ENCODE measurements at regions not wholly inside any gene's neighbourhood (a gene's known extent, or its start where the extent isn't known, plus 50 kb on each side); places are given as distances from the start of the nearest gene placed in this dataset.
"Not testable (repeated sequence)": the region's sequence is repeated elsewhere in the genome, so short reads cannot be mapped to it uniquely, and the experiment has no call there.

GRCh38 chr12:92402415-92402814, 256.8 kb upstream of the BTG1 start:
- TF ChIP-seq TAF1 (IDR thresholded peaks at IDR 0.05; ENCODE audit: borderline replicate concordance, low read depth, low read length), result no peak
- no peak for TF ChIP-seq POLR2A (IDR thresholded peaks at IDR 0.05; ENCODE audit: low read depth, low read length)
- no peak for DNase-seq (ENCODE audit: insufficient read length)
- FAIRE-seq, result no peak

GRCh38 chr12:92400006-92400405, 254.4 kb upstream of the BTG1 start:
- peak; percentile 84 for FAIRE-seq

GRCh38 chr12:92398565-92399309, 253.1 kb upstream of the BTG1 start:
- TF ChIP-seq POLR2A (IDR thresholded peaks at IDR 0.05; ENCODE audit: low read depth, low read length) (no peak), TAF1 (IDR thresholded peaks at IDR 0.05; ENCODE audit: borderline replicate concordance, low read depth, low read length) (no peak), POLR2AphosphoS5 (IDR thresholded peaks at IDR 0.05; ENCODE audit: low read depth, low read length) (no peak)
- FAIRE-seq, result peak; percentile 77

More at GRCh38 chr12:92400006-92400405, 254.4 kb upstream of the BTG1 start:
- DNase-seq (ENCODE audit: insufficient read length), result no peak
- no peak for TF ChIP-seq POLR2AphosphoS5 (IDR thresholded peaks at IDR 0.05; ENCODE audit: low read depth, low read length)
- TF ChIP-seq TAF1 (IDR thresholded peaks at IDR 0.05; ENCODE audit: borderline replicate concordance, low read depth, low read length), result no peak
- no peak for TF ChIP-seq POLR2A (IDR thresholded peaks at IDR 0.05; ENCODE audit: low read depth, low read length)

GRCh38 chr12:92396647-92397252, 251.1 kb upstream of the BTG1 start:
- TF ChIP-seq TAF1 (IDR thresholded peaks at IDR 0.05; ENCODE audit: borderline replicate concordance, low read depth, low read length) (no peak), POLR2A (IDR thresholded peaks at IDR 0.05; ENCODE audit: low read depth, low read length) (no peak), POLR2AphosphoS5 (IDR thresholded peaks at IDR 0.05; ENCODE audit: low read depth, low read length) (no peak)
- no peak for DNase-seq (ENCODE audit: insufficient read length)
- FAIRE-seq, result no peak

More at GRCh38 chr12:92398565-92399309, 253.1 kb upstream of the BTG1 start:
- DNase-seq (ENCODE audit: insufficient read length), result no peak

- DNase-seq (ENCODE audit: insufficient read length), result no peak
- no peak for FAIRE-seq
- TF ChIP-seq POLR2AphosphoS5 (IDR thresholded peaks at IDR 0.05; ENCODE audit: low read depth, low read length) (no peak), TAF1 (IDR thresholded peaks at IDR 0.05; ENCODE audit: borderline replicate concordance, low read depth, low read length) (no peak), POLR2A (IDR thresholded peaks at IDR 0.05; ENCODE audit: low read depth, low read length) (no peak)
These were observed 249.7 kb upstream of the BTG1 start for GRCh38 chr12:92395322-92395721.

GRCh38 chr12:92394895-92395294, 249.2 kb upstream of the BTG1 start:
- DNase-seq (ENCODE audit: insufficient read length) (no peak), FAIRE-seq (no peak)
- TF ChIP-seq POLR2A (IDR thresholded peaks at IDR 0.05; ENCODE audit: low read depth, low read length) (no peak), POLR2AphosphoS5 (IDR thresholded peaks at IDR 0.05; ENCODE audit: low read depth, low read length) (no peak), TAF1 (IDR thresholded peaks at IDR 0.05; ENCODE audit: borderline replicate concordance, low read depth, low read length) (no peak)

GRCh38 chr12:92393504-92393903, 247.9 kb upstream of the BTG1 start:
- FAIRE-seq (no peak), DNase-seq (ENCODE audit: insufficient read length) (no peak)
- no peak for TF ChIP-seq POLR2AphosphoS5 (IDR thresholded peaks at IDR 0.05; ENCODE audit: low read depth, low read length)
- TF ChIP-seq POLR2A (IDR thresholded peaks at IDR 0.05; ENCODE audit: low read depth, low read length), result no peak
- TF ChIP-seq TAF1 (IDR thresholded peaks at IDR 0.05; ENCODE audit: borderline replicate concordance, low read depth, low read length), result no peak

GRCh38 chr12:92391726-92392125, 246.1 kb upstream of the BTG1 start:
- FAIRE-seq; DNase-seq (ENCODE audit: insufficient read length): not testable (repeated sequence)

- TF ChIP-seq POLR2A (IDR thresholded peaks at IDR 0.05; ENCODE audit: low read depth, low read length) (no peak), TAF1 (IDR thresholded peaks at IDR 0.05; ENCODE audit: borderline replicate concordance, low read depth, low read length) (no peak), POLR2AphosphoS5 (IDR thresholded peaks at IDR 0.05; ENCODE audit: low read depth, low read length) (no peak)
- DNase-seq (ENCODE audit: insufficient read length), result no peak
- FAIRE-seq, result no peak
These were observed 243.8 kb upstream of the BTG1 start for GRCh38 chr12:92389466-92389865.

GRCh38 chr12:92385296-92385695, 239.7 kb upstream of the BTG1 start:
- no peak for DNase-seq (ENCODE audit: insufficient read length)
- TF ChIP-seq TAF1 (IDR thresholded peaks at IDR 0.05; ENCODE audit: borderline replicate concordance, low read depth, low read length) (no peak), POLR2AphosphoS5 (IDR thresholded peaks at IDR 0.05; ENCODE audit: low read depth, low read length) (no peak), POLR2A (IDR thresholded peaks at IDR 0.05; ENCODE audit: low read depth, low read length) (no peak)
- no peak for FAIRE-seq

- no peak for FAIRE-seq
- TF ChIP-seq POLR2AphosphoS5 (IDR thresholded peaks at IDR 0.05; ENCODE audit: low read depth, low read length), result no peak
- no peak for TF ChIP-seq POLR2A (IDR thresholded peaks at IDR 0.05; ENCODE audit: low read depth, low read length)
- no peak for TF ChIP-seq TAF1 (IDR thresholded peaks at IDR 0.05; ENCODE audit: borderline replicate concordance, low read depth, low read length)
These were observed 238.9 kb upstream of the BTG1 start for GRCh38 chr12:92384571-92384970.

GRCh38 chr12:92382383-92382878, 236.8 kb upstream of the BTG1 start:
- TF ChIP-seq TAF1 (IDR thresholded peaks at IDR 0.05; ENCODE audit: borderline replicate concordance, low read depth, low read length) (no peak), POLR2A (IDR thresholded peaks at IDR 0.05; ENCODE audit: low read depth, low read length) (no peak), POLR2AphosphoS5 (IDR thresholded peaks at IDR 0.05; ENCODE audit: low read depth, low read length) (no peak)
- DNase-seq (ENCODE audit: insufficient read length) (no peak), FAIRE-seq (no peak)

More at GRCh38 chr12:92384571-92384970, 238.9 kb upstream of the BTG1 start:
- DNase-seq (ENCODE audit: insufficient read length), result no peak
